GM12873 (cell line): ENCODE measurements at regions not wholly inside any gene's neighbourhood (a gene's known extent, or its start where the extent isn't known, plus 50 kb on each side); places are given as distances from the start of the nearest gene placed in this dataset.

Experiments
- TF ChIP-seq, protein P1 (sequence below): IDR thresholded peaks from 2 replicates; pipeline ENCODE4 v1.5.1; 2012; ENCODE audit warnings: low read depth, mild to moderate bottlenecking, moderate library complexity, low read length, control low read depth; ENCODE audit not compliant: insufficient read depth; ENCODE audit errors: missing control alignments

- TF ChIP-seq, protein P1, sequence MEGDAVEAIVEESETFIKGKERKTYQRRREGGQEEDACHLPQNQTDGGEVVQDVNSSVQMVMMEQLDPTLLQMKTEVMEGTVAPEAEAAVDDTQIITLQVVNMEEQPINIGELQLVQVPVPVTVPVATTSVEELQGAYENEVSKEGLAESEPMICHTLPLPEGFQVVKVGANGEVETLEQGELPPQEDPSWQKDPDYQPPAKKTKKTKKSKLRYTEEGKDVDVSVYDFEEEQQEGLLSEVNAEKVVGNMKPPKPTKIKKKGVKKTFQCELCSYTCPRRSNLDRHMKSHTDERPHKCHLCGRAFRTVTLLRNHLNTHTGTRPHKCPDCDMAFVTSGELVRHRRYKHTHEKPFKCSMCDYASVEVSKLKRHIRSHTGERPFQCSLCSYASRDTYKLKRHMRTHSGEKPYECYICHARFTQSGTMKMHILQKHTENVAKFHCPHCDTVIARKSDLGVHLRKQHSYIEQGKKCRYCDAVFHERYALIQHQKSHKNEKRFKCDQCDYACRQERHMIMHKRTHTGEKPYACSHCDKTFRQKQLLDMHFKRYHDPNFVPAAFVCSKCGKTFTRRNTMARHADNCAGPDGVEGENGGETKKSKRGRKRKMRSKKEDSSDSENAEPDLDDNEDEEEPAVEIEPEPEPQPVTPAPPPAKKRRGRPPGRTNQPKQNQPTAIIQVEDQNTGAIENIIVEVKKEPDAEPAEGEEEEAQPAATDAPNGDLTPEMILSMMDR = no peak
Measured at GRCh38 chr11:80346353-80347059, 905.7 kb upstream of the TENM4 start.

DNA sequence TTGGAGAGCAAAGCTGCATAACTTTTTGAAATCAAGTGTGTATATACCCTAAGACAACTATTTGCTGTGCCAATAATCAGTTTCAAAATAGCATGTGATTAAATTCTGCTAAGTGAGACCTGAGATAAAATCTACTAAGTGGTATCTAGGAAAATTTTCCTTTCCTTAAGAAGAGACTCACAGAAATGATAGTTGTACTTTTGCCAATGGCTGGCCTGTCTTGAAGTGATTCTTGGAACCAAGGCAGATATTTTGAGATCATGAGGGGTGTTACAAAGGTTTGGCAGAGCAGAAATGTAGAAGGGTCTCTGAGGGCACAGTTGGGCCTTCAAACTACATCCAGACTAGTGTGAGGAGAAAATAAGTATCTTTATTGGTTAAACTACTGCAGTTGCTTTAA, 902.6 kb upstream of the TENM4 start:
- TF ChIP-seq, protein P1 = no peak

GRCh38 chr11:80338231-80338630, 897.4 kb upstream of the TENM4 start:
- TF ChIP-seq, protein P1 = no peak

DNA sequence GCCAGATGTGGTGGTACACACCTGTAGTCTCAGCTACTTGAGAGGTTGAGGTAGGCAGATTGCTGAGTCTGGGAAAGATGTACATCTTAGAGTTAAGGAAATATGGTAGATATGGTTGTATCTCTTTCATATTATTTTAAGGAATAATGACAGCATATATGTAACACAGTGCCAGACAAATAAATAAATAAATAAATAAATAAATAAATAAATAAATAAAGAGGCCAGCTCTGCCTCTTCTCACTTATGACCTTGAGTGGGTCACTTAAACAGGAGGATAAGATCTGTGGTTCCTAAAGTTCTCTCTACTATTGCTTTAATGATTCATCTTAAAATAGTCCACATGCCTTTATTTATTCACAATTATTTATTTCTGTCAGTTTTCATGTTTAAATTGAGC, 890.9 kb upstream of the TENM4 start:
- TF ChIP-seq, protein P1 = no peak

DNA sequence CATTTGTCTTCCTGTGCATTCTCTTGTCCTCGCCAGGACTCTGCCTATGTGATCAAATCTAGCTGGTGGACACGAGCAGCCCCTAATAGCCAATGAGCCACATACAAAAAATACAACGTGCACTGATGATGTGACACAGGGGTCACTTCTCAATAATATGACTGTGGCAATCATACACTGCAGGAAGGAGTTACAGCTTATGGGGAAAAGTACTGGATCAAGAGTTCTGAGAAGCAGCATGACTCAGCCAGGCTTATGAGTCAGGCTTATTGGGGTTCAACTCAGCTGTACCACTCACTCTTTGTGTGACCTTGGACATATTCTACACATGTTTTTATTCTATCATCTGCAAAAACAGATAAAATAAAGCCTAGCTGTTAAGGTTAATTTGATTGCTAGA, 889.4 kb upstream of the TENM4 start:
- TF ChIP-seq, protein P1 = no peak

DNA sequence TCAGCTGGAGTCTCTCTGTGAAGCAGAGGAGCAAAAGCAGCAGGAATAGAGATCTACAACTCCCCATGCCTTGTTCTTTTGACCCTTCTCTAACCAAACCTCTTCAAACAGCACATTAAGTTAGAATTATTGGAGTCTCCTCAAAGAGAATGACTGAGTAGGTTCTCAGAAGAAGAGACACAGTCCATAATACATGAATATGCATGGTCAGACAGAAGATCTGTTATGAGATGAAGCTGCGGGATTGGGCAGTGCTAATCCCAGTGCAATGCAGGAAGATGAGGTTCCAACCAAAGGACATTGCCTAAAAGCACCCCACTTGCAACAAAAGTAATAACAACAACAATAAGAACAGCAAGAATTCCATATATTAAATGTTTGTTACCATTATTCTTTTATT, 887.9 kb upstream of the TENM4 start:
- TF ChIP-seq, protein P1 = no peak

DNA sequence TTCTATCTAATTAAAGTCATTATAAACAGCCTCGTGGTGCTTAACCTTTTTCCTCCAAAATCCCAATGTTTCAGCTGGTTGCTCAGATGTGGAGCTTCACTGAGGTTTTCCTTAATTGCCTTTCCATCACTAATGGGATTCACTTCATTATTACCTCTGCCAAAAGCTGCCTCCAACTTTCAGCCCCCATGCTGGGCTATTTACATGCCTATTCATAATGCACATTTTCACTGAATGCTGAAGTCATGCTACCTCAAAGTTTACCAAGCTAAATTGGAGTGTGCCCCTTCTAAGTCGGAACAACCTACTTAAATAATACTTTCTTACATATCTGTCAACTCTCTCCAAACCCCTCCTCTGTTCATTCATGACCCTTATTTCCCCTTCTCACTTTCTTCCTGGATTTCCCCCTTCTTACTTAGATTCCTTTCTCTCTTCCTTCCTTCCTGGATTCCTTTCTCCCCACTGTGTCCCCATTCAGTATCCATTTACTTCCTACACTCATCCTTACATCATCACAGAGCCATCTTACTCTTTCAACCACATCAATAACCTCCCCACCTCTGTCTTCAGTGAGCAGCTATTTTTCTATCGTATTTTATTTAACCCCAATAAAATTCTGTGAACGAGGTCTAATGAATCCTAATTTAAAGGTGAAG, 887.3 kb upstream of the TENM4 start:
- TF ChIP-seq, protein P1 = no peak
